ENCODE measurements at regions not wholly inside any gene's neighbourhood (a gene's known extent, or its start where the extent isn't known, plus 50 kb on each side); places are given as distances from the start of the nearest gene placed in this dataset.

DNA sequence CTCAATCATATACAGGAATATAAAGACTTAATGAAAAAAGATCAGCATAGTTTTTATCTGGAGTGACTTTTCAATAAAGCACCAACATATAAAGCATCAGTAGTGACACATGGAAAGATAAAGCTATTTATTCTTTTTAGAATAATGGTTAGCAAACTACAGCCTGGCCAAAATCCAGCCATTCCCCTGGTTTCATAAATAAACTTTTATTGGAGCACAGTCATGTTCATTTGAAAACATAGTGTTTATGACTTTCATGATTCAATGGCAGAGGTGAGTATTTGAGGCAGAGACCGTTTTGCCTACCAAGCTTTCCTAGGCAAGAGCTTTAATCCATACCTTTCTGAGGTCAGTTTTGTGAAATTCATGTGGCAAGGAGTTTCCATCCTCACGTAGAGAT lies 153.5 kb downstream of the RPS12 start:
- DNase-seq (no peak), ATAC-seq (ENCODE audit: poor library complexity) (no peak)
- intact Hi-C loops (cut with DNase I), result loop anchor here (10.0 kb wide), 2 partner anchors 97 to 217 kb away; no protein-coding TSS in a partner anchor

DNA sequence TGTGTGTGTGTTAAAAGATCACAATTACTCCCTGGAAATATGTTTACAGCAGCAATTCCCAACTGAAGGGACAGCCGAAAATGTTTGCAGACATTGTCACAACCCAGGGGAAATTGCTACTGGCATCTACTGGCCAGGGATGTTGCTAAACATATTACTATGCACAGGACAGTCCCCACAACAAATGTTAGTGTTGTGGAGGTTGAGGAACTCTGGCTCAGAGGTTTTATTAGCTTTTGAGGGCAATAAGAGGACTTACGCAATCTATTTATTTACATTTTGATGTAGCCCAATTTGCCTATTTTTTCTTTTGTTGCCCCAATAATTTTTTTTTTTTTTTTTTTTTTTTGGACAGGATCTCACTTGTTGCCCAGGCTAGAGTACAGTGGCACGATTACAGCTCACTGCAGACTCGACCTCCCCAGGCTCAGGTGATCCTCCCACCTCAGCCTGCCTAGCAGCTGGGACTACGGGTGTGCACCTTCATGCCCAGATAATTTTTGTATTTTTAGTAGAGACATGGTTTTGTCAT lies 154.1 kb downstream of the RPS12 start:
- DNase-seq, result no peak
- ATAC-seq (ENCODE audit: poor library complexity), result no peak
- intact Hi-C loops (cut with DNase I), result loop anchor here (10.0 kb wide), 2 partner anchors 96 to 216 kb away; no protein-coding TSS in a partner anchor

DNA sequence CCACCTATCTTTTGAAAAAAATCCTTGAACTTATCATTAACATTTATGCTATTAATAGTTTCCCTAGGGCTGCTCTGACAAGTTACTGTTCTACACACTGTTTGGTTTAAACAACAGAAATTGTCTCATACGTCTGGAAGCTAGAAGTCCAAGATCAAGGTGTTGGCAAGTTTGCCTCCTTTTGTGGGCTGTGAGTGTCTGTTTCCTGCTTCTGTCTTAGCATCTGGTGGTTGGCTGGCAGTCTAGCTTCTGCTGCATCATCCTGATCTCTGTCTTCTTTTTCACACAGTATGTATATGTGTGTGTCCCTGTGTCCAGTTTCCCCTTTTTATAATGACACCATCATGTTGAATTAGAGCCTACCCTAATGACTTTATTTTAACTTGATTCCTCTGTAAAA lies 154.8 kb downstream of the RPS12 start:
- DNase-seq, result no peak
- intact Hi-C loops (cut with DNase I), result loop anchor here (10.0 kb wide), 2 partner anchors 96 to 216 kb away; no protein-coding TSS in a partner anchor
- ATAC-seq (ENCODE audit: poor library complexity), result no peak

DNA sequence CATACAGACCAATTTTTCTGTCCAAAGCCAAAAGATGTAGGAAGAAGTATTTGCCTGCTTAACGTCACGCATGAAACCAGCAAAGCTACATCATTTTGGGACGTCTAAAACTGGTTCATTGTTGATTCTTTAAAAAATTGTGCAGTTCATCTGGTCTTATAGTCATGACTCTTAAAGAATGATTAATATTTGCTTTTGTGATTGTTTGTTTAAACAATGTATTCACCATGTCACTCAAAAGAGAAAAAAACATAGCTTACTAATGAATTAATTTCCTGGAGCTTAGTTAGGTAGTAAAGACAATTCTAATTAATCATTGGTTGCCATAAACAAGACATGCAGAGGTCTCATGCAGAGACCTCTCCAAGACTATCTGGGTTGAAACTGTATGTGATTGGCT lies 157.3 kb downstream of the RPS12 start:
- DNase-seq (no peak), ATAC-seq (ENCODE audit: poor library complexity) (no peak)
- intact Hi-C loops (cut with DNase I), result no loop called here

DNA sequence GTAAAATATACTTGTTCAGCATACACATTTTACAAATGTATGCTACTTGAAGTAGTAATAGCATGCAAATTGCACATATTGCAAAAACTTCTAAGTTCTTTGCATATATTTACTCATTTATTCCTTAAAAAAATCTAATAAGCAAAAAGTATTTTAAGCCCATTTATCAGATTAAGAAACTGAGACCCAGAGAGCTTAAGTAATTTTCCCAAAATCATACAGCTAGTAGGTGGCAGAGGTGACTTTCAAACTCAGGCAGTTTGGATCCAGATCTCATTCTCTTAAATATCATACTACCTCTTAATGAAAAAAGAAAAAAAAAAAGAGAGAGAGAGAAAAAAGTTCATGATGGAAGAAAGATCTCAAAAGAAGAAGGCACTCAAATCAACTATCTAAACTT lies 157.9 kb downstream of the RPS12 start:
- DNase-seq (no peak), ATAC-seq (ENCODE audit: poor library complexity) (no peak)
- intact Hi-C loops (cut with DNase I), result no loop called here

DNA sequence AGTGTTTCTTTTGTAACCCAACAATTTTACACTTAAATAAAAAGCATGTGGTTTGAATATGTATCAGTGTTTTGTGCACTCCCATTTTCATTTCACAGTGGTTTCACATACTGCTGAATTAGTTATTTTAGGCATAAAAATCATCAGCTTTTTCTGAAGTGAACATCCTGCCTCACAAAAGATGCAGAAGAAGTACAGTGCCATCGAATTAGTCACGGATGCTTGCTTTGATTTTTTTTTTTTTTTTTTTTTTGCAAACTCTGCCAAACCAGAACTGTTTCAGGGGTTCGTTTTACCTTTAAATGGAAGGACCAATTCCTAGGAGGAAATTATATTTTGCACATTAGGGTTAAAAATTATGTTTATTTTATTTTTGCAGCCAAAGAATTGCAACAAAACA lies 158.6 kb downstream of the RPS12 start:
- intact Hi-C loops (cut with DNase I), result no loop called here
- DNase-seq (no peak), ATAC-seq (ENCODE audit: poor library complexity) (no peak)

DNA sequence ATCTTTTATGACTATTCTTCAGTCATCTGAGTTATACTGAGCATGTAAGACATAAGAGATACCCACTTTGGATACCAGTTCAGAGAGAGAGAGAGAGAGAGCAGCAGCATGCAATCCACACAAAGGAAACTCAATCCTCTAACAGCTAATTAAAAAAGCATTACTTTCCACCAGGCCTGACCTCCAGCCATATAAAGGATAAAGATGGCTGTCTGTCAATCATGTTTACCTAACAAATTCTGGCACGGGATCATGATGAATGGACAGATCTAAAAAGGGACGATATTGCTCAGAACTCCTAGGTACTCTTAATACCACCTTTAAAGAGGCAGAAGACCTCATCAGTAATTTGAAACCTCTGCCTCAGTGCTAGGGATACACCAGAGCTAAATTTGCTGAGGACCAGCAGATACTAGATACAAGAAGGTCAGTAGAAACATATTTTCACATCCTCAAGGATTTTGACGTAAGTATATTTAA lies 159.2 kb downstream of the RPS12 start:
- intact Hi-C loops (cut with DNase I), result no loop called here
- ATAC-seq (ENCODE audit: poor library complexity), result peak; percentile 31
- no peak for DNase-seq

DNA sequence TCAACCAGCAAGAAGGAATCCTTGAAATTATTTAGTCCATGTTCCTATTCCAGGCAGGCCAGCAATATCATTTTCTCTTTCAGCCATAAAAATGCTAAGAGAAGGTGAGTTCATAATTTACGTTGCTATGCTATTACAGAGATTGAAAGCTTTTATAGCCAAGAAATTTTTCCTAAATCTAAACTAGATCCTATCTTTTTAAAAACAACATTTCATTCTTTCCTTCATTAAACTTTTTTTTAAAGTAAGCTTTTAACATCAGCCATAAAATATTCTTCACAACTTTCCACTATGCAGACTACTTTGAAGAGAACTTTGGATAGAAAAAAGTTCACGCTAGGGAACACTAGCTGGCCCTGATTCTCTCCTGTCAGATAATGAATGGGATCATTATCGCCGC lies 159.8 kb downstream of the RPS12 start:
- intact Hi-C loops (cut with DNase I), result no loop called here
- no peak for DNase-seq

DNA sequence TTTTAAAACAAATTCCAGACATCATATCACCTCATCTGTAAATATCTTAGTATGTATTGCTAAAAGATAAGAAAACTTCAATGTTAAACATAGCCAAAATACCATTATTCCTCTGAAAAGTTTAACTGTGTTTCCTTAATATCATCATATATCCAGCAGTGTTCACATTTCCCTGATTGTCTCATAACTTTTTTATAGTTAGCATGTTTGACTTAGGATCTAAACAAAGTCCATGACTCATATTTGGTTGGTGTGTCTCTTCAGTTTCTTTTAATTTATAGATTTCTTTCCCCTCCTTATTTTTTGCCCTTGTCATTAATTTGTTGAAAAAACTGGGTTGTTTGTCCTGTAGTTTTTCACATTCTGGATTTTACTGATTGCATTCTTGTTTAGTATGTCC lies 163.0 kb downstream of the RPS12 start:
- no peak for DNase-seq
- no peak for ATAC-seq (ENCODE audit: poor library complexity)
- intact Hi-C loops (cut with DNase I), result no loop called here

More for the DNA sequence above, 159.8 kb downstream of the RPS12 start:
- ATAC-seq (ENCODE audit: poor library complexity), result no peak

DNA sequence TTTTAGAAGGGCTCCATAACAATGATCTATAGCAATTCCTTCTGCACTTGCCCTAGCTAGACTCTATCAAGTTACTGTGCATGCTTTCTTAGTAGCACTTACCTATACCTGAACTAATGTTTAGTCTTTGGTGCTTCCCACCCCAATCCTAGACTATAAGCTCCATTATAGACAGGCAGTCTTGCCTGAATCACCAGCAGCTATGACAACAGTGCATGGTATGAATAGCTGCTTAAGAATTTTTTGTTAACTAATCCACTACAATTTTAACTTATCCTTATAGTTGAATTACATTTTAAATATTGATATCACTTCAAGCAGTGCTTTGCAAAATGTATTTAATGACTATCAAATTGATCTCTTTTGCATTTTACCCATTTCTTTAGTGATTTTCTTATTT lies 164.3 kb downstream of the RPS12 start:
- intact Hi-C loops (cut with DNase I), result no loop called here
- ATAC-seq (ENCODE audit: poor library complexity), result no peak
- DNase-seq, result no peak

DNA sequence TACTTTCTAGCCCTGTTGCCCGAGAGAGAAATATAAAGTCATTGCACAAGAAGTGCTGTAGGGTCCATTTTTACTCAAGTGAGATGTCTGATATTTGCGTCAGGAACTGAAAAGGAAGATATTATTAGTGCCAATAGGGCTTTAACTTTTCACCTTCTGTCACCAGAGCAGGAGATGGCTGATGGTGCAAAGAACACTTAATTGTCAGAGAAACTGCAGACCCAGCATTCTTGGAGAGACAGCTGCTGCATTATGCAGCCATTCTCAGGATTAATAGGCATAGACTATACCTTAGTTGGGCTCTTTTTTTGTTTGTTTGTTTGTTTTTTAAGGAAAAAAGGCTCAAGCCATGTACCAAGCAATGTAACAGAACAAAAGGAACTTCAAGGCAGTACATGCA lies 179.4 kb downstream of the RPS12 start:
- ATAC-seq (ENCODE audit: poor library complexity) (no peak), DNase-seq (no peak)
- intact Hi-C loops (cut with DNase I), result no loop called here

DNA sequence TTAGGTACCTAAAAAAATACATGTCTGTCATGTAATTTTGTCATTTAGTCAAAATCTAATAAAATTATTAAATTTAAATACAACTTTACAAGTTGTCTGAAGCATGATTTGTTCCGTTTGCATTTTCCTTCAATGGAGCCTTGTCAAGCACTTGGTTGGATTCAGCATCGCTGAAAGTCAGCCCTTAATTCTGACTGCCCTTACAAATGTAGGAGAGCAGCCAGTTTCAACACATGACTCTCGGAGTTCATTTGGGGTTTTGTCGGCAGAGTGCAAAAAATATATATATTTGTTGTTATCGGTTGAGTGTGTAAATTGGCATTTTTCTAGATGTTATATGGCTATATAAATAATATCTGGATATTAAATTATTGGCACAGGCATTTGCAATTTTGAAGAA lies 180.6 kb downstream of the RPS12 start:
- intact Hi-C loops (cut with DNase I), result no loop called here
- ATAC-seq (ENCODE audit: poor library complexity), result no peak
- no peak for DNase-seq

DNA sequence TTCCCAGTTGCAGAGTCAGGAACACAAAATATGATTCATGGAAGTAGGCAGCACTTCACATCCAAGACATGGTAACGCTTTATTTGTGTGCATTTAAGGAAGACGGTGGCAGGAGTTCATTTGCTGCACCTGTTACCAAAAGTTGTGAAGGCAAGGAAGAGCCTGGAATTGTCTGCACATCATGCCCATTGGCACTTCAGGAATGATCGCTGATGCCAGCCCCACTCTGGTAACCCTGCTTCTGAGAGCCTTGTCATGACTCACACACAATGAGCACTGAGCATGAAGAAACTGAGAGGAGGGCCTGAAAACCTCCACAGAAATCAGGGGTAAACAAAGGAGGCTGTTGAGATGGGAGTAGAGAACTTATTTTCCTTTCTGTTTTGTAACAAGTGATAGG lies 181.1 kb downstream of the RPS12 start:
- ATAC-seq (ENCODE audit: poor library complexity) (no peak), DNase-seq (peak; percentile 30)
- intact Hi-C loops (cut with DNase I), result no loop called here

DNA sequence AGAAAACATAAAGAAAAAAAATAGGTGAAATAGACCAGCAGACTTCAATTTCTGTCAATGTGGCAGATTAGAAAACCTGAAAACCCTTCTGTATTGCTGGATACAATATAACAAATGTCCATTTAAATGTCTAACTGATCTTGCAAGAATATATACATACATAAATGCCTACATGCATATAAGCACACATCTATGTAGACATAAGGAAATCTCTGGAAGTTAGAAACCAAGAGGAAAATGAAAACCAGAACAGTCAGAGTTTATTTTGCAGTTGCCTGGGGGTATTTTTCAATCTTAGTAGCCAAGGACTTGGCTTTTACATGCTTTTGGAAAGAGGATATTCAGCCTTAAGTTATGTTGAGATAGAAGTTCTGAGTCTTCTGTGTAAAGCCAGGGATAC lies 184.0 kb downstream of the RPS12 start:
- DNase-seq (no peak), ATAC-seq (ENCODE audit: poor library complexity) (no peak)
- intact Hi-C loops (cut with DNase I), result no loop called here

DNA sequence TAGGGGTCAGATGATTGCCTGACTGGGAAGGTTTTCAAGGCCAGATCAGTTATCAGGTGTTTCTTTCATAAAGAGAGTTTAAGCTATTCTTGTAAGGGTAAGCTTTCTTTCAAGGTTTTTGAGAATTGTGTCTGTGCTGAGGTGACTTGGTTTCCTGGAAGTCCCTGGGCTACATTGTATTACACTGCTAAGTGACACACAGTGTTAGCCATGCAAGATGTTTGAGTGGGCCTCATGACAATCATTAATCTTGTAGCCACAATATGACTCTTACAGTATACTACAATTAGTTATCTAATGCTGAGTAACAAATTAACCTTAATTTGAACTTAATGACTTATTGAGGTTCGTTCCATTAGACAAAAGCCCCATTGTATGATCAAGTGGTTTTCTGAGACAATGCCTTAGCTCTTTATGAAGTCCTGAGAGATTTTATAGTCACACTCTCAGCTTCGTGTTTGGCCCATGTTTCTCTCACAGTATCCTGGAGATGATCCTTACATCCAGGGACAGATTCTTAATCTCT lies 186.7 kb downstream of the RPS12 start:
- intact Hi-C loops (cut with DNase I), result no loop called here
- ATAC-seq (ENCODE audit: poor library complexity) (no peak), DNase-seq (no peak)

DNA sequence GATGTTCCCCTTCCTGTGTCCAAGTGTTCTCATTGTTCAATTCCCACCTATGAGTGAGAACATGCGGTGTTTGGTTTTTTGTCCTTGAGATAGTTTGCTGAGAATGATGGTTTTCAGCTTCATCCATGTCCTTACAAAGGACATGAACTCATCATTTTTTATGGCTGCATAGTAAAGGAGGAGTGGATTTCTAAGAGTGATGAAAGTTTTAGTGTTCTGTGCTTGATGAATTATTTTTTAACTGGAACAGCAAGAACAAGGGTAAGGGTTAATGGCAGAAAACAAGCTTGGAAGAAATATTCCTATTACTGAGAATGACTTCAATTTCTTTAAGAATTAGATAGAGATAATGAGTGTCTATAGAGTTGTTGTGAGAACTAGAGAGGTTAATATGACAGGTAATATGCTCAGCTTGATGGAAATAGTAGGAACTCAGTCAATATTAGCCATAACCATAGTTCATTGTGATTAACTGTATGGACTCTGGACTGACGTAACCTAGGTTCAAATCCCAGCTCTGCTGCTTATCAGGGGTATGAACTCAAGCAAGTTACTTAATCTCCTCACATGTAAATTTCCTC lies 190.0 kb downstream of the RPS12 start:
- DNase-seq, result no peak
- no peak for ATAC-seq (ENCODE audit: poor library complexity)
- intact Hi-C loops (cut with DNase I), result no loop called here

DNA sequence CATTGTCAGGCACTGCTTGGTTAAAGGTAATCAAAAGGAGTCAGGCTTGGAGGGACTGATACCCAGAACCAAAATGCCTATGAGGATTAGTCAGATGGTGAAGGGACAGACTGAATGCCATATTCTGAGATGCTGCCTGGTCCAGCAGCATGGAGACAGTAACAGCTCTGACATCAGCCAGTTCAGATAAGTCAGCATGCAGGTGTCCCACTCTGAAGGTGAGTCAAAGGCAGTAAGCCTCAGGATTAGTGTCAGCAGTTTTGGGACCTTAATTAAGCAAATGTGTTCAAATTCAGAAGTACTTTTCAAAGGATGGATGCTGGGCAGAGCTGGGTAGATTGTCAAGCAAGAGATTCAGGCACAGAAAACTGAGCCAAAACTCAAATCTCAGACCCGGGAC lies 198.4 kb downstream of the RPS12 start:
- intact Hi-C loops (cut with DNase I), result no loop called here
- ATAC-seq (ENCODE audit: poor library complexity) (no peak), DNase-seq (no peak)

DNA sequence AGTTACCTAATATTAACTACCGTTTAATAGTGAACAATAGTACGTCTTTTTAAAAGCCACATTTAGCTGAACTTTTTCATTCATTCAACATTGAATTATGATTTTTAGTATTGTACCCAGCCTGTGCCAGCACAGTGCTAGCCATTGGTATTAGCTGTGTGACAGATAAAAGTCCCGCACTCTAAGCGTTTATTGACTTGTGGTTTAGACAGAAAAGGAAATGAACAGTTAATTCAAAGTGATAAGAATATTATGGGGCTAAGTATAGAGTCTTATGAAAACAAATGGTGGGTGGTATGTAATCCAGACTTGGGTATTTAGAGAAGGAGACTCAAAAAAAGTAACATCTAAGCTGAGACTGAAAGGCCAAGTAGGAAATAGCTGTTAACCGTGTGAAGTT lies 202.3 kb downstream of the RPS12 start:
- DNase-seq (no peak), ATAC-seq (ENCODE audit: poor library complexity) (no peak)

DNA sequence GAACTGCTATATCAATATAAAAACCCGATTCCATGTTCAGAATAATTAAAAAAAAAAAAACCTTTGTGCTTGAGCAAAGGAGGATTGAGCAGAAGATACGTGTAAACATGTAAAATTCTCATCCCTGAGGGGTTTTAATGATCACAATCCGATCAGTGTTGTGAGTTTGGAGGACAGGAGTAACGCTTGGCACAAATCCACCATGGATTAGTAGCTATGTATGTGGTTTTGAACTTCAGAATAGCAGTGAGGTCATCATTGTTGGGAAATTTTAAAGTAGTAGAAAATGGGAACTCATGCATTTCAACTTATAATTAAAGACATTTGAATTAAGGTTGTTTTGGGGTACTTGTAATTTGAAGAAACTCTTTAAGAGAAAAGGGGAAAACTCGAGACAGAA lies 203.2 kb downstream of the RPS12 start:
- ATAC-seq (ENCODE audit: poor library complexity) (no peak), DNase-seq (no peak)
- intact Hi-C loops (cut with DNase I), result no loop called here

More for the DNA sequence above, 202.3 kb downstream of the RPS12 start:
- intact Hi-C loops (cut with DNase I), result no loop called here

DNA sequence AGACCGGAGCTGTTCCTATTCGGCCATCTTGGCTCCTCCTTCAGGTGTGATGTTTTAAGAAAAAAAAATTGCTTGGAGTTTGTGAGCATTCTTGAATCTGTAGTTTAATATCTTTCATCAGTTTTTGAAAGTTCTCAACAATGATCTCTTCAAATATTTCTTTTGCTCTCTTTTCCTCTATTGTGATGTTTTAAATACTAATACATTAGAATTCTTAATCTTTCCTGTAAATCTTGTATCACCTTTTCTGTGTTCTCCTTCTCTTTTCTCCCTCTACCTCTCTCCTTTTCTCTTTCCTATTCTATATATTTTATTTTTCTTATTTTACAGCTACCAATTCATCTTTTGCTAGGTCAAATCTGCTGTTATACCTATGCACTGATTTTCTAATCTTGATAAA lies 212.3 kb downstream of the RPS12 start:
- DNase-seq (no peak), ATAC-seq (ENCODE audit: poor library complexity) (no peak)
- intact Hi-C loops (cut with DNase I), result no loop called here

DNA sequence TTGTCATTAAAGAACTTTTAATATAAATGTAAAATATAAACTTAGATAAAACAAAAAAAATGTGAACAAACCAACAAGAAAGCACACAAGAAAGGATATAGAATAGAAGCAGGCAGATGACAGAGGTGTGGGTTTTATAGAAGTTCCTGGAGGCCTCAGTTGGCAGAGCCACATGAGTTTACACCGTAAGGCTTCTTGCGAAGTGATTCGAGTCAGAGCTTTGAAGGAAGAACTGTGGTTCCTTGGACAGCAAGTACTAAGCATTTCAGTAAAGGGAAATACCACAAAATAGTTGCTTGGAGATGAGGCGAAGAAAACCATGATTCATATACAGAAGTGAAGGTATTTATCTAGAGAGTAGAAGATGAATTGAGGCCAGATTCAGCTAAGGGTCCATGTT lies 207.9 kb upstream of the EYA4 start:
- no peak for DNase-seq
- ATAC-seq (ENCODE audit: poor library complexity), result no peak
- intact Hi-C loops (cut with DNase I), result no loop called here

Measured in Right ventricle myocardium superior (tissue), 1 donor.